ENCODE measurements at regions not wholly inside any gene's neighbourhood (a gene's known extent, or its start where the extent isn't known, plus 50 kb on each side); places are given as distances from the start of the nearest gene placed in this dataset.
A peak's percentile ranks its signal among the peaks of the same experiment; 100 is the strongest.

DNA sequence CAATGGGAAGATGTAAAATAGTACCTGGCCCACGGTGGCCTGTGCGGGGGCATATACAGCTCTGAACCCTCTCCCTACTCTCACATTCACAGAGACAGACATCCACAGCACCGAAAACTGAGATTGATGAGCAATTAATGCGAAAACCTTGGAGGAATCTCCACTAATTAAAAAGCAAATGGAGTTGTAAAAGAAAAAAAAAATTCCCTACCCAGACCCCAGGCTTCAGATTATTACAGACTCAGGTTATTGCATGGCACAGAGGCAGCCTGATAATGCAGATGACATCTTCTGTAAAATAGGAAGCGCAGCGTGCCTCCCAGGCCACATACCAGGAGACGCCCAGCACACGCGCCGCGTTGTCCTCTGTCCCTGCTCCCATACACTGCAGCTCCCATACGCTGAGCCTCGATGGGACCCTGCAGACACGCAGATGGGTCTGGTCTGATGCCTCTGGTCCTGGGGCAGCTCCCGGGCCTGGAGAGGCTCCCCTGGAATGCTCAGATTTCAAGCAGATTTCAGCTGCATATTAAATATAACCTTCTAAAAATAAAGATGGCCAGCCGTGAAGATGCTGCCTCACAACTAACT lies 496.1 kb upstream of the MYT1L start:
- no peak overlapping the region for H3K4me3 ChIP-seq (ENCODE audit: low read depth, poor library complexity, severe bottlenecking)
- intact Hi-C loops (cut with DNase I; ENCODE audit: low total_unique reads): no loop called here
- peak in 1 of 2 donors; percentile 75 for DNase-seq (ENCODE audit: low spot score in 2 of 2)
- WGBS, 2 donors: 85 to 88% methylated on average over 16 of the region's 16 CpGs
- TF ChIP-seq POLR2A (IDR thresholded peaks at IDR 0.05) (no peak), CTCF (IDR thresholded peaks at IDR 0.05) (no peak)

- 53 to 55% methylated on average over 8 of the region's 8 CpGs for WGBS, 2 donors
These were observed 495.5 kb upstream of the MYT1L start for GRCh38 chr2:2826621-2827020.

GRCh38 chr2:2826209-2826551 lies 495.1 kb upstream of the MYT1L start:
- intact Hi-C loops (cut with DNase I; ENCODE audit: low total_unique reads): no loop called here
- no peak for DNase-seq (ENCODE audit: low spot score in 2 of 2)
- 46 to 62% methylated on average over 11 to 14 of the region's 14 CpGs for WGBS, 2 donors
- H3K4me3 ChIP-seq (ENCODE audit: low read depth, poor library complexity, severe bottlenecking): no peak overlapping the region
- TF ChIP-seq POLR2A (IDR thresholded peaks at IDR 0.05) (no peak), CTCF (IDR thresholded peaks at IDR 0.05) (no peak)

More at GRCh38 chr2:2826621-2827020, 495.5 kb upstream of the MYT1L start:
- intact Hi-C loops (cut with DNase I; ENCODE audit: low total_unique reads): no loop called here
- peak in 1 of 2 donors; percentile 63 for DNase-seq (ENCODE audit: low spot score in 2 of 2)
- no peak for TF ChIP-seq POLR2A (IDR thresholded peaks at IDR 0.05)
- no peak overlapping the region for H3K4me3 ChIP-seq (ENCODE audit: low read depth, poor library complexity, severe bottlenecking)

DNA sequence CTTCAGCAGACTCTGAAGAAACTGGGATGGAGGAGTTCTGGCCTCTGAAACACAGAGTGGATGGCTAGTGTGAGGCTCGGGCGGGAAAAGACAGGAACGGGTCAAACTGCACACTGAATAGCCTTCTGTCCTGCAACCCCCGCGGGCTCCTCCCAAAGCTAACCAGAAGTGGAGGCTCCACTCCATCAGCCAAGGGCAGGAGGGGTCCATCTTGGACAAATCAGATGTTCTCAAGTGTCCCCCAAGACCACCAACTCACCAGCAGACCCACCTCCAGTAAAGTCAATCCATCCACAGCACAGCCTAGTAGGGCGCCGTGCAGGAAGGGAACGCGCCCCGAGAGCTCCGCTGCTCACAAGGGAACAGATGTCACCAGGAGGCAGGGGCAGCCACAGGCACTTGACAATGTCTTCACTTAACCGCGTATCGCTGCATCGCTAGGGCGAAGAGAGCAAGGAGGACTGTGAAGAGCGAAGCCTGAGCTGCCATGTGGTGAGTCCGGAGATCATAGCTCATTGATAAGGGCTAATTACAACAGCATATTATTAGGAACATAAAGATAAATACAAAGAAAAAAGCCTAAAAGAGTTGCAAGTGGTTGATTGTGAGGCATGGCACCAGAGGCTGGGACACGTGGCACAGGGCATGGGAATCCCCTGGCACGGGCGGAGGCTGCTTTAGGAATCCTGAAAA lies 494.6 kb upstream of the MYT1L start:
- TF ChIP-seq CTCF (IDR thresholded peaks at IDR 0.05) (no peak), POLR2A (IDR thresholded peaks at IDR 0.05) (no peak)
- 84 to 86% methylated on average over 21 of the region's 21 CpGs for WGBS, 2 donors
- H3K4me3 ChIP-seq (ENCODE audit: low read depth, poor library complexity, severe bottlenecking): no peak overlapping the region
- peak in 1 of 2 donors; percentile 73 for DNase-seq (ENCODE audit: low spot score in 2 of 2)
- intact Hi-C loops (cut with DNase I; ENCODE audit: low total_unique reads): no loop called here

DNA sequence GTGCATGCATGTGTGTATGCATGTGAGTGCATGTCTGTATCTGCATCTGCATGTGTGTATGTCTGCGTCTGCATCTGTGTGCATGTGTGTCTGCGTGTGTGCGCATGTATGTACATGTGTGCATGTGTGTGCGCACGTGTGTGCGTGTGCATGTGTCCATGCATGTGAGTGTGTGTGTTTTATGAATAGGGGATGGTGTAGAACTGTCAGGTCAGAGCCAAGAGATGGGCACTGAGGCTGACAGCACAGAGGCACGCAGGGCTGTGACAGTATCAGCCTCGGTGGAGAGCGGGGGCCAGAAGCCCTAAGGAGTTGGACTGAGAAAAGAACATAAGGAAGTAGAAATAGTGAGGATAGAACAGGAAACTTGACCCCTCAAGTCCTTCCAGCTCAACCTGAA lies 494.0 kb upstream of the MYT1L start:
- no peak overlapping the region for H3K4me3 ChIP-seq (ENCODE audit: low read depth, poor library complexity, severe bottlenecking)
- intact Hi-C loops (cut with DNase I; ENCODE audit: low total_unique reads): no loop called here
- 95 to 97% methylated on average over 9 of the region's 9 CpGs for WGBS, 2 donors
- no peak for TF ChIP-seq CTCF (IDR thresholded peaks at IDR 0.05)
- TF ChIP-seq POLR2A (IDR thresholded peaks at IDR 0.05): no peak
- no peak for DNase-seq (ENCODE audit: low spot score in 2 of 2)

DNA sequence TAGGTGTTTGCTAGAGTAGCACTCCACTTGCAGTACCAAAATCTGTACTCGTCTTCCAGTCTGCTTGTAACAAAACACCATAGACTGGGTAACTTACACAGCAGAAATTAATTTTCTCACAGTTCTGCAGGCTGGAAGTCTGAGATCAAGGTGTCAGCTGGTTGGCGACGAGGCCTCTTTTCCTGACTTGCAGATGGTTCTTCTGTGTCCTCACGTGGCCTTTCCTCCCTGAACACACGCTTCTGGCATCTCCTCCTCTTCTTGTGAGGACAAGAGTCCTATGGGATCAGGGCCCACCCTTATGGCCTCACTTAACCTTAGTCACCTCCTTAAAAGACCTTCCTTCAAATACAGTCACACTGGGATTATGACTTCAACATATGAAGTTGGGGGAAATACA lies 493.5 kb upstream of the MYT1L start:
- TF ChIP-seq CTCF (IDR thresholded peaks at IDR 0.05) (no peak), POLR2A (IDR thresholded peaks at IDR 0.05) (no peak)
- WGBS, 2 donors: 73 to 78% methylated on average over 5 of the region's 5 CpGs
- no peak overlapping the region for H3K4me3 ChIP-seq (ENCODE audit: low read depth, poor library complexity, severe bottlenecking)
- peak in 1 of 2 donors; percentile 37 for DNase-seq (ENCODE audit: low spot score in 2 of 2)
- intact Hi-C loops (cut with DNase I; ENCODE audit: low total_unique reads): no loop called here

Data from lower leg skin (tissue), 4 donors.